H1 (cell line): ENCODE measurements at regions not wholly inside any gene's neighbourhood (a gene's known extent, or its start where the extent isn't known, plus 50 kb on each side); places are given as distances from the start of the nearest gene placed in this dataset.

ENCODE experiments used
- EP300 ChIP-seq, 2 experiments: IDR thresholded peaks; 1 replicate in 1 of 2; 2 replicates in 1 of 2; pipeline ENCODE4 v1.6.1; 2011 to 2012; ENCODE audit warnings: low read depth in 2 of 2, low read length in 2 of 2, mild to moderate bottlenecking in 2 of 2, borderline replicate concordance in 1 of 2, inconsistent platforms in 1 of 2, moderate library complexity in 1 of 2
- EZH2 ChIP-seq: fragments of 200-600 bp; sonication (generic); IDR thresholded peaks from 2 replicates; pipeline ENCODE4 v1.7.1; 2012; ENCODE audit warnings: low read depth, mild to moderate bottlenecking, moderate library complexity, low read length, inconsistent platforms; ENCODE audit not compliant: severe bottlenecking
- POLR2A ChIP-seq, 2 experiments: IDR thresholded peaks; 1 replicate in 1 of 2; 2 replicates in 1 of 2; pipeline ENCODE4 v1.6.1; 2011; ENCODE audit warnings: low read depth in 2 of 2, low read length in 2 of 2, mild to moderate bottlenecking in 2 of 2; ENCODE audit errors: control extremely low read depth in 1 of 2
- RAD21 ChIP-seq, 2 experiments: IDR thresholded peaks in 1 of 2; conservative IDR thresholded peaks in 1 of 2; 2 replicates each; pipeline ENCODE4 v1.6.1; 2011; ENCODE audit warnings: low read depth in 2 of 2, low read length in 2 of 2, improper control_type of control experiment in 1 of 2, inconsistent platforms in 1 of 2, mild to moderate bottlenecking in 1 of 2, moderate library complexity in 1 of 2
- RFX5 ChIP-seq: IDR thresholded peaks from 2 replicates; pipeline ENCODE4 v1.6.1; 2011; ENCODE audit warnings: low read depth, low read length, improper control_type of control experiment, borderline replicate concordance
- TCF12 ChIP-seq: IDR thresholded peaks from 2 replicates; pipeline ENCODE4 v1.6.1; 2011; ENCODE audit warnings: low read depth, mild to moderate bottlenecking, low read length
- TF ChIP-seq, protein P1 (sequence below), 3 experiments: IDR thresholded peaks; 1 replicate in 2 of 3; 2 replicates in 1 of 3; pipeline versions ENCODE4 v1.5.1 to v1.6.1; 2011; ENCODE audit warnings: low read length in 3 of 3, mild to moderate bottlenecking in 3 of 3, inconsistent platforms in 2 of 3, low read depth in 1 of 3, moderate library complexity in 1 of 3; ENCODE audit not compliant: insufficient read depth in 1 of 3; ENCODE audit errors: control extremely low read depth in 1 of 3
- TF ChIP-seq, protein P2 (sequence below): IDR thresholded peaks from 2 replicates; pipeline ENCODE4 v1.6.1; 2012; ENCODE audit warnings: low read length, inconsistent platforms

DNA sequence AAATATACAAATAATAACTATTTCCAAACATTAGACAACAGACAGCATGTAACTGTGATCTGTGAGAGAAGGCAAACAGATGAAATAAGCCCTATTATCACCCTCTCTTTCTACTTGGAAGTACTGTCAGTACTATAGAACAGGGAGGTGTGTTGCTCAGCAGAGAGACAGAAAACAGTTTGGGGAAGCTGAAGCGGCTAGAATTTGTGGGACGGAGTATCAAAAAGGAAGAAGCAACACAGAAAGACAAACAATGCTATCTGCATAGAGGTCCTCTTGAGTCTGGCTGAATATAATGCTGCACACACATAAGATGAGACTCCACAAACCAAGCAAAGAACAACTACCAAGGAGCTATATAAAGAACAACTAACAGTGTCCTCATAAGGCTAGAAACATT, 59.4 kb downstream of the ZZZ3 start:
- no peak for TF ChIP-seq EP300 (IDR thresholded peaks at IDR 0.05; ENCODE audit: borderline replicate concordance in 1 of 2, low read depth in 2 of 2, low read length in 2 of 2)
- TF ChIP-seq RAD21 (IDR thresholded peaks at IDR 0.05 in 1 of 2, conservative IDR thresholded peaks at IDR 0.05 in 1 of 2; ENCODE audit: low read depth in 2 of 2, low read length in 2 of 2), result no peak
- TF ChIP-seq, protein P1, sequence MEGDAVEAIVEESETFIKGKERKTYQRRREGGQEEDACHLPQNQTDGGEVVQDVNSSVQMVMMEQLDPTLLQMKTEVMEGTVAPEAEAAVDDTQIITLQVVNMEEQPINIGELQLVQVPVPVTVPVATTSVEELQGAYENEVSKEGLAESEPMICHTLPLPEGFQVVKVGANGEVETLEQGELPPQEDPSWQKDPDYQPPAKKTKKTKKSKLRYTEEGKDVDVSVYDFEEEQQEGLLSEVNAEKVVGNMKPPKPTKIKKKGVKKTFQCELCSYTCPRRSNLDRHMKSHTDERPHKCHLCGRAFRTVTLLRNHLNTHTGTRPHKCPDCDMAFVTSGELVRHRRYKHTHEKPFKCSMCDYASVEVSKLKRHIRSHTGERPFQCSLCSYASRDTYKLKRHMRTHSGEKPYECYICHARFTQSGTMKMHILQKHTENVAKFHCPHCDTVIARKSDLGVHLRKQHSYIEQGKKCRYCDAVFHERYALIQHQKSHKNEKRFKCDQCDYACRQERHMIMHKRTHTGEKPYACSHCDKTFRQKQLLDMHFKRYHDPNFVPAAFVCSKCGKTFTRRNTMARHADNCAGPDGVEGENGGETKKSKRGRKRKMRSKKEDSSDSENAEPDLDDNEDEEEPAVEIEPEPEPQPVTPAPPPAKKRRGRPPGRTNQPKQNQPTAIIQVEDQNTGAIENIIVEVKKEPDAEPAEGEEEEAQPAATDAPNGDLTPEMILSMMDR (IDR thresholded peaks at IDR 0.05; ENCODE audit: control extremely low read depth in 1 of 3, insufficient read depth in 1 of 3, low read depth in 1 of 3, low read length in 3 of 3), result no peak
- TF ChIP-seq EZH2, result no peak
- TF ChIP-seq RFX5, result no peak
- TF ChIP-seq POLR2A (IDR thresholded peaks at IDR 0.05; ENCODE audit: control extremely low read depth in 1 of 2, low read depth in 2 of 2, low read length in 2 of 2), result no peak
- TF ChIP-seq, protein P2, sequence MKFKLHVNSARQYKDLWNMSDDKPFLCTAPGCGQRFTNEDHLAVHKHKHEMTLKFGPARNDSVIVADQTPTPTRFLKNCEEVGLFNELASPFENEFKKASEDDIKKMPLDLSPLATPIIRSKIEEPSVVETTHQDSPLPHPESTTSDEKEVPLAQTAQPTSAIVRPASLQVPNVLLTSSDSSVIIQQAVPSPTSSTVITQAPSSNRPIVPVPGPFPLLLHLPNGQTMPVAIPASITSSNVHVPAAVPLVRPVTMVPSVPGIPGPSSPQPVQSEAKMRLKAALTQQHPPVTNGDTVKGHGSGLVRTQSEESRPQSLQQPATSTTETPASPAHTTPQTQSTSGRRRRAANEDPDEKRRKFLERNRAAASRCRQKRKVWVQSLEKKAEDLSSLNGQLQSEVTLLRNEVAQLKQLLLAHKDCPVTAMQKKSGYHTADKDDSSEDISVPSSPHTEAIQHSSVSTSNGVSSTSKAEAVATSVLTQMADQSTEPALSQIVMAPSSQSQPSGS, result no peak
- TF ChIP-seq TCF12, result no peak
